Cardiac muscle cell (in vitro differentiated cells and primary cell): ENCODE measurements at regions not wholly inside any gene's neighbourhood (a gene's known extent, or its start where the extent isn't known, plus 50 kb on each side); places are given as distances from the start of the nearest gene placed in this dataset.
A peak's percentile ranks its signal among the peaks of the same experiment; 100 is the strongest.
"Not testable (repeated sequence)": the region's sequence is repeated elsewhere in the genome, so short reads cannot be mapped to it uniquely, and the experiment has no call there.

ENCODE experiments used
- DNase-seq, 2 donors: peaks; one replicate each; pipeline versions ENCODE4 v3.0.0 to v3.0.0-alpha.2; 2010 to 2017; ENCODE audit warnings: low read depth in 1 of 2, low spot score in 1 of 2
- H3K27ac ChIP-seq: fragments of 200-600 bp; sonication (generic); 2 replicates; pipeline ENCODE4 v1.5.1; 2016
- H3K27me3 ChIP-seq: fragments of 200-600 bp; sonication (generic); 2 replicates; pipeline ENCODE4 v1.6.0; 2016; ENCODE audit warnings: control low read depth
- H3K36me3 ChIP-seq: fragments of 200-600 bp; sonication (generic); 2 replicates; pipeline ENCODE4 v1.5.1; 2016; ENCODE audit warnings: control low read depth
- H3K4me1 ChIP-seq: fragments of 200-600 bp; sonication (generic); 2 replicates; pipeline ENCODE4 v1.8.1; 2017; ENCODE audit warnings: low read depth, mild to moderate bottlenecking, mixed run types
- H3K4me3 ChIP-seq: fragments of 200-600 bp; sonication (generic); 2 replicates; pipeline ENCODE4 v1.5.1; 2016; ENCODE audit warnings: mild to moderate bottlenecking
- H3K9me3 ChIP-seq: fragments of 200-600 bp; sonication (generic); 2 replicates; pipeline ENCODE4 v1.5.1; 2017; ENCODE audit warnings: low read depth, mild to moderate bottlenecking, control low read depth
- TF ChIP-seq, protein P1 (sequence below): IDR thresholded peaks from 2 replicates; pipeline ENCODE4 v1.5.1; 2012; ENCODE audit warnings: low read depth, mild to moderate bottlenecking, low read length

DNA sequence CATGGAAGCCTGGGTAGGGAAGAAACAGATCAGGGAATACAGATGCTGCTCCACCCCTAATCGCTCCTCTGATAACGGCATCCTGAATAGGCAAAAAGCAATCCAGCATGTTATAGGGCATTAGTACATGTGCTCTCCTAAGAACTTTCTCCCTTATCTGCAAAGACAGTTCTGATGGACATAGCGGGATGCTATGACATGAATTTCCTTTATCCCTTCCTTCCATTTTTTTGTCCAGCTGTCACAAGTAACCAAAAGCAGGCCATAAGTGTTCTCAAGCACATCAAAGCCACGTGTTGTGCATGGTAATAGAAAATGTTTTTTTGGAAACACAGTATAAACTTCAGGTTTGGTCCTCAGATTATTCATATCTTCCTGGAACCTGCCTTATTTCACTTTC is 141.4 kb upstream of the MON1B start:
- TF ChIP-seq, protein P1, sequence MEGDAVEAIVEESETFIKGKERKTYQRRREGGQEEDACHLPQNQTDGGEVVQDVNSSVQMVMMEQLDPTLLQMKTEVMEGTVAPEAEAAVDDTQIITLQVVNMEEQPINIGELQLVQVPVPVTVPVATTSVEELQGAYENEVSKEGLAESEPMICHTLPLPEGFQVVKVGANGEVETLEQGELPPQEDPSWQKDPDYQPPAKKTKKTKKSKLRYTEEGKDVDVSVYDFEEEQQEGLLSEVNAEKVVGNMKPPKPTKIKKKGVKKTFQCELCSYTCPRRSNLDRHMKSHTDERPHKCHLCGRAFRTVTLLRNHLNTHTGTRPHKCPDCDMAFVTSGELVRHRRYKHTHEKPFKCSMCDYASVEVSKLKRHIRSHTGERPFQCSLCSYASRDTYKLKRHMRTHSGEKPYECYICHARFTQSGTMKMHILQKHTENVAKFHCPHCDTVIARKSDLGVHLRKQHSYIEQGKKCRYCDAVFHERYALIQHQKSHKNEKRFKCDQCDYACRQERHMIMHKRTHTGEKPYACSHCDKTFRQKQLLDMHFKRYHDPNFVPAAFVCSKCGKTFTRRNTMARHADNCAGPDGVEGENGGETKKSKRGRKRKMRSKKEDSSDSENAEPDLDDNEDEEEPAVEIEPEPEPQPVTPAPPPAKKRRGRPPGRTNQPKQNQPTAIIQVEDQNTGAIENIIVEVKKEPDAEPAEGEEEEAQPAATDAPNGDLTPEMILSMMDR, result no peak
- no peaks in the 10 kb centered on the region for H3K9me3 ChIP-seq
- no peaks in the 10 kb centered on the region for H3K27me3 ChIP-seq
- H3K27ac ChIP-seq, result no peak overlapping the region
- DNase-seq, result no peak
- H3K4me3 ChIP-seq, result no peak overlapping the region
- no peaks in the 10 kb centered on the region for H3K36me3 ChIP-seq
- no peaks in the 10 kb centered on the region for H3K4me1 ChIP-seq

DNA sequence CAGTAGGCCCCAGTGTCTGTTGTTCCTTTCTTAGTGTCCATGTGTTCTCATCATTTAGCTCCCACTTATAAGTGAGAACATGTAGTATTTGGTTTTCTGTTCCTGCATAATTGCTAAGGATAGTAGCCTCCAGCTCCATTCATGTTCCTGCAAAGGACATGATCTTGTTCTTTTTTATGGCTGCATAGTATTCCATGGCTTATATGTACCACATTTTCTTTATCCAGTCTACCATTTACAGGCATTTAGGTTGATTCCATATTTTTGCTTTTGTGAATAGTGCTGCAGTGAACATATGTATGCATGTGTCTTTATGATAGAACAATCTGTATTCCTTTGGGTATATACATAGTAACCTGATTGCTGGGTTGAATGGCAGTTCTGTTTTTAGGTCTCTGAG is 134.4 kb upstream of the MON1B start:
- H3K36me3 ChIP-seq, DNase-seq, H3K27me3 ChIP-seq, H3K4me3 ChIP-seq, H3K9me3 ChIP-seq, H3K27ac ChIP-seq, H3K4me1 ChIP-seq: not testable (repeated sequence)

DNA sequence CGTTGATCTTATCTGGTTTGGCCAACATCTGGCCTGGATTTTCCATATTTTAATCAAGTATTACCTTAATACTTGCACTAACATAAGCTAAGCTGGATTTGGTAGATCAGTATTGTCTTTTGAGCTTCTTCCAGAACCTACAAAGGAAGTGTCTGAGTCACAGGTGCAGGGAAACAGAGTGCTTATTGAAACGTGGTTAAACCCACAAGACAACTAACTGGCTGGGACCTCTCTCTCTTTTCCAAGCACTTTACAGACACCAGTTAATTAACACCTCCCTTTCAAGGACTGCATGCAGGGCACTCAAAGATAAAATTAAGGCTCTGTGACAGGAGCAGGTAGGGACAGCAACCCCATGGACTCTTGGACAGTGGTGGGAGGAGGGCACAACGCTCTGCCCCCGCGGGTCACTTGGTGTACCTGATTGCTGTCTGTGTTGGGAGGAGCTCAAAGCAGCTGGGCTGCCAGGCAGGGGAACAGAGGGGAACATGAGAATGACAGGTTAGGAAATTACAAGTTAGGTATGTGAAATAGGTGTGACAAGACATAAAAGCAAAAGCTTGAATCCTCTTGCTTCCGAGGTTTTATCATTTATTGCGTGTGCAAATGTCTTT is 133.7 kb upstream of the MON1B start:
- TF ChIP-seq, protein P1, result no peak
- no peaks in the 10 kb centered on the region for H3K27me3 ChIP-seq
- H3K27ac ChIP-seq, result no peak overlapping the region
- no peaks in the 10 kb centered on the region for H3K9me3 ChIP-seq
- no peaks in the 10 kb centered on the region for H3K4me1 ChIP-seq
- H3K4me3 ChIP-seq, result no peak overlapping the region
- no peaks in the 10 kb centered on the region for H3K36me3 ChIP-seq
- DNase-seq, result no peak

DNA sequence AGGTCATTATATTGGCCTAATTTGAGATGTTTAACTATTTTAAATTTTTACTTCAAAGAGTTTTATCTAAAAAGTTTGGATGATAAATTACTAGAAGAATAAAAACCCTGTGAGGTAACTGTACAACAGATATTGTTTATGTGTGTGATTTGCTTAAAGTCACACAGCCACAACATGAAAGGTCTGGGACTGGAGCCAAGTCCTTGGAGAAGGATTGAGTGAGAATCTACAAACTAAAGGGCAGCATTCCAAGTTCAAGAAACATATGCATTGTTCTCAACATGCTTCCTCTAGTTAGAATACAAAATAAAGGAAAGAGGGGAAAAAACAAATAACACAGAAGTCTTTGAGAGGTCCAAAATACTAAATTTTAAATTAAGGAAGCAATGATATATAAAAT is 131.5 kb upstream of the MON1B start:
- Histone ChIP-seq H3K27ac (no peak overlapping the region), H3K4me1 (no peaks in the 10 kb centered on the region), H3K4me3 (no peak overlapping the region), H3K36me3 (no peaks in the 10 kb centered on the region), H3K27me3 (no peaks in the 10 kb centered on the region), H3K9me3 (no peaks in the 10 kb centered on the region)
- TF ChIP-seq, protein P1, result no peak
- peak; percentile 17 to 35 for DNase-seq

DNA sequence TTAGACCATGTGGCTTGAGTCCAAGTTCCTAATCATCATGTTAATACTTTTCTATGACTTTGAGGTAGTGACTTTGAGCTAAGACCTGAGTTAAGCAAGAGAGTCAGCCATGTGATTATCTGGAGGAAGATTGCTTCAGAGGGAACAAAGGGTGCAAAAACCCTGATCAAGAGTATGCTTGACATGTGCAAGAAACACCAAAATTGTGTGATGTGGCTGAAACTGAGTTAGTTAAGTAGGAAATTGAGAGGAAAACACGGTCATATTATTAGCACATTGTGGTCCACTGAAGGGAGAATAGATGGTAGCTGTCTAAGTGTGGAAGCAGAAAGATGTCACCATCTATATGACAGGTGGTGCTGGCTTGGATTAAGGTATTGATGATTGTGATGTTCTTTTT is 130.4 kb upstream of the MON1B start:
- Histone ChIP-seq H3K27ac (no peak overlapping the region), H3K9me3 (no peaks in the 10 kb centered on the region), H3K4me1 (no peaks in the 10 kb centered on the region), H3K4me3 (no peak overlapping the region), H3K36me3 (no peaks in the 10 kb centered on the region), H3K27me3 (no peaks in the 10 kb centered on the region)
- no peak for DNase-seq
- TF ChIP-seq, protein P1, result no peak

DNA sequence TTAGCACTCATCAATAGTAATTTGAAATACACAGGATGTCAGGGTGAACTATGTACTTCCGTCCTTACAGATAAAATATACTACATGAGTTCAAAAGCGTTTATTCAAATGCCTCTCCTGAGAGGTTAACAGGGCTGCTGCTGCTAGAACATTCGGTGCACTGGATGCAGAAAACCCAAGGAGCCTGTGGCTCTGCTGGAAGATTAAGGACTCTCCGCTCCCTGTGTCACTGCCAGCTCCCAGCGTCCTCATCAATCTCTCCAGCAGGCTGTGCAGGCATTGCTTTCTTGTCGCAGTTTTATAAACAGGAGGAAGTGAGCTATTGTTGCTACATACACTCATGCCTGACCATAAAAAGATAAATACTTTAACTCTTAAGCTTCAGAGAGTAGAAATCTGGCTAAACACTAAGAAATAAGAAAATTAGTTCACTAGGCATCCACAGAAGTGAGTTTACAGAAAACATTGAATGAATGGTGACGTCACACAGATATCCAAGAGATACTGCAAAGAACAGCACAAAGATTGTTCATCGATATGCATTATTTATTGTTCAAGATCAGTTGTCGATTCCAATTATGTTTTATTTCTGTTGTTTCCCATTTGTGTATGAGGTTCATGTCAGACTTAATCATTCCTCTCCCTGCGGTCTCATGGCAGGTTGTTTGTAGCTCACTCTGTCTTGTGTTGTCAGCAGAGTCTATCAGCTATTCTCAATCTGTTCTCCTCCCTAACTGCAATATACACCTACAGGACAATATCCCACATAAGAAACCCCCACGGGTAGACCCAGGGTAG is 127.9 kb upstream of the MON1B start:
- H3K9me3 ChIP-seq, result no peaks in the 10 kb centered on the region
- H3K27ac ChIP-seq, result no peak overlapping the region
- TF ChIP-seq, protein P1, result no peak
- no peaks in the 10 kb centered on the region for H3K27me3 ChIP-seq
- no peak overlapping the region for H3K4me3 ChIP-seq
- H3K36me3 ChIP-seq, result no peaks in the 10 kb centered on the region
- H3K4me1 ChIP-seq, result no peaks in the 10 kb centered on the region
- DNase-seq, result no peak
